ENCODE measurements at regions not wholly inside any gene's neighbourhood (a gene's known extent, or its start where the extent isn't known, plus 50 kb on each side); places are given as distances from the start of the nearest gene placed in this dataset.

DNA sequence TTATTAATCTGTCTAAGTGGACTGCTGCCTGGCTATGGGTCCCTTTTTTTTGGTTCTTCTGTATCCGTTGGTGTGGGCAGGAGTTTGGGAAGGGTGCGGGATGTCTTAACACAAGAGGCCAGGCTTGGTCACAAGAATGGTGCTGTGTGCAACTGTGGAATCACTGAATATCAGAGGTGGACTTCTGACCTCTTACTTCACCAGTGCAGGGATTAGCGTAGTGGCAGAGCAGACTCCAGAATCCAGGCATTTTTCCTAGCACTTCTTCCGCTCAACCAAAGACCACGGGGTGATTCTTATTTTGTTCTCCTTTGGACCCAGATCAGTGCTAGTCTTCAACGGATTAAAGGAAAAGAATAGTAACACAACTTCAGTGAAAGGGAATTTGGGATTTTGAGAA is 254.3 kb upstream of the TNP1 start:
- TF ChIP-seq, protein P1, sequence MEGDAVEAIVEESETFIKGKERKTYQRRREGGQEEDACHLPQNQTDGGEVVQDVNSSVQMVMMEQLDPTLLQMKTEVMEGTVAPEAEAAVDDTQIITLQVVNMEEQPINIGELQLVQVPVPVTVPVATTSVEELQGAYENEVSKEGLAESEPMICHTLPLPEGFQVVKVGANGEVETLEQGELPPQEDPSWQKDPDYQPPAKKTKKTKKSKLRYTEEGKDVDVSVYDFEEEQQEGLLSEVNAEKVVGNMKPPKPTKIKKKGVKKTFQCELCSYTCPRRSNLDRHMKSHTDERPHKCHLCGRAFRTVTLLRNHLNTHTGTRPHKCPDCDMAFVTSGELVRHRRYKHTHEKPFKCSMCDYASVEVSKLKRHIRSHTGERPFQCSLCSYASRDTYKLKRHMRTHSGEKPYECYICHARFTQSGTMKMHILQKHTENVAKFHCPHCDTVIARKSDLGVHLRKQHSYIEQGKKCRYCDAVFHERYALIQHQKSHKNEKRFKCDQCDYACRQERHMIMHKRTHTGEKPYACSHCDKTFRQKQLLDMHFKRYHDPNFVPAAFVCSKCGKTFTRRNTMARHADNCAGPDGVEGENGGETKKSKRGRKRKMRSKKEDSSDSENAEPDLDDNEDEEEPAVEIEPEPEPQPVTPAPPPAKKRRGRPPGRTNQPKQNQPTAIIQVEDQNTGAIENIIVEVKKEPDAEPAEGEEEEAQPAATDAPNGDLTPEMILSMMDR (IDR thresholded peaks at IDR 0.05; ENCODE audit: insufficient read depth, low read length, poor library complexity, severe bottlenecking) = no peak
- TF ChIP-seq EZH2phosphoT487 (conservative IDR thresholded peaks at IDR 0.05; ENCODE audit: low read length) = no peak

Measured in SU-DHL-6 (cell line).